Upper lobe of left lung (tissue), 4 donors: ENCODE measurements at regions not wholly inside any gene's neighbourhood (a gene's known extent, or its start where the extent isn't known, plus 50 kb on each side); places are given as distances from the start of the nearest gene placed in this dataset.

Experiments used
- EP300 ChIP-seq, 4 donors: sonication (generic); formaldehyde crosslinking; IDR thresholded peaks; one replicate each; pipeline ENCODE4 v1.5.1; 2017; ENCODE audit warnings: antibody characterized with exemption in 4 of 4, control low read depth in 2 of 4
- POLR2AphosphoS5 ChIP-seq, 2 donors: sonication (generic); formaldehyde crosslinking; IDR thresholded peaks; one replicate each; pipeline ENCODE4 v1.5.1; 2017; ENCODE audit warnings: antibody characterized with exemption in 2 of 2
- TF ChIP-seq, protein P1 (sequence below), 6 experiments: fragments of 450-650 bp in 4 of 6; fragments of 200-600 bp in 2 of 6; sonication (generic) in 2 of 6; IDR thresholded peaks; one replicate each; pipeline ENCODE4 v1.5.1; 2016 to 2019; ENCODE audit warnings: antibody characterized with exemption in 6 of 6

DNA sequence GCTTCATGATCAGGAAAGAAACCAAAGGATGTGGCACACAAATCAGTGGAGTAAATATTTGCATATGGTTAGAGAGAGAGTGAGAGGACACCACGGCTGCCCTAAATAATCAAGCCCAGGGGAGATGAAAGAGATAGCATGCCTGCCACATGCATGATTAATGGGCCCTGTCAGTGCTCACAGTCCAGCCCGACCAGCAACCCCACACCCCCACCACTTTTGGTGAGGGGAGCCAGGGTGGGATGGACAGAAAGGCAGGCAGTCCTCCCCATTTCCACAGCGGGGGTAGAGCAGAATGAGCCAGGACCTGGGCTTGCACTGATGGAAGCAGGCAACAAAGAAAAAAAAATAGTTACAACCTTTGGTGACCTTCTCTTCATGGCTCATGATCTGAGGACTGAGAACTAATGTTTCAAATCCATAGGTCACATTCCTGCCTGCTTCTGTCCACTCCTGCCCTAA, 545.0 kb downstream of the ETS1 start:
- TF ChIP-seq, protein P1, sequence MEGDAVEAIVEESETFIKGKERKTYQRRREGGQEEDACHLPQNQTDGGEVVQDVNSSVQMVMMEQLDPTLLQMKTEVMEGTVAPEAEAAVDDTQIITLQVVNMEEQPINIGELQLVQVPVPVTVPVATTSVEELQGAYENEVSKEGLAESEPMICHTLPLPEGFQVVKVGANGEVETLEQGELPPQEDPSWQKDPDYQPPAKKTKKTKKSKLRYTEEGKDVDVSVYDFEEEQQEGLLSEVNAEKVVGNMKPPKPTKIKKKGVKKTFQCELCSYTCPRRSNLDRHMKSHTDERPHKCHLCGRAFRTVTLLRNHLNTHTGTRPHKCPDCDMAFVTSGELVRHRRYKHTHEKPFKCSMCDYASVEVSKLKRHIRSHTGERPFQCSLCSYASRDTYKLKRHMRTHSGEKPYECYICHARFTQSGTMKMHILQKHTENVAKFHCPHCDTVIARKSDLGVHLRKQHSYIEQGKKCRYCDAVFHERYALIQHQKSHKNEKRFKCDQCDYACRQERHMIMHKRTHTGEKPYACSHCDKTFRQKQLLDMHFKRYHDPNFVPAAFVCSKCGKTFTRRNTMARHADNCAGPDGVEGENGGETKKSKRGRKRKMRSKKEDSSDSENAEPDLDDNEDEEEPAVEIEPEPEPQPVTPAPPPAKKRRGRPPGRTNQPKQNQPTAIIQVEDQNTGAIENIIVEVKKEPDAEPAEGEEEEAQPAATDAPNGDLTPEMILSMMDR (IDR thresholded peaks at IDR 0.05) = no peak
- no peak for TF ChIP-seq EP300 (IDR thresholded peaks at IDR 0.05)
- no peak for TF ChIP-seq POLR2AphosphoS5 (IDR thresholded peaks at IDR 0.05)
